ENCODE measurements at regions not wholly inside any gene's neighbourhood (a gene's known extent, or its start where the extent isn't known, plus 50 kb on each side); places are given as distances from the start of the nearest gene placed in this dataset.
"Not testable (repeated sequence)": the region's sequence is repeated elsewhere in the genome, so short reads cannot be mapped to it uniquely, and the experiment has no call there.

DNA sequence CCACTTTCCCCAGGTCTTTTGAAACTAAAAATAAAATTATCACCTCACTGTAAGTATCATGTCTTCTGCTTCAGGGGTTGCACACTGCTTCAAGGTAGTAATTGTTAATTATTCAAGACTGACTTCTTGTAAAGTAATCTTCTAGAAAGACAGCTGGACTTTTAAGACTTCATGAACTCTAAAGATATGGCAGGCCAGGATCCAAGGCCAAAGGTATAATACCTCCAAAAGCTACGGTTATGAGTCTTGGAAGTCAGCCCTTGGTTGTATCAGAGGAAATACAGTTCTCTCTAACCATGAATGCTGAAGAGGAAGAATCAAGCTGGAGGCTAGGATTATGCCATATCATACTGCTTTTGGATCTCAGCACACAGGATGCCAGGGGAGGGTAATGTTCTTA lies 1346.8 kb upstream of the GJE1 start:
- Histone ChIP-seq H3K4ac (ENCODE audit: low read depth, low read length) (no peak overlapping the region), H2BK120ac (ENCODE audit: low read depth, low read length) (no peak overlapping the region), H2AK5ac (ENCODE audit: low read length) (no peak overlapping the region), H3K23ac (ENCODE audit: low read length) (no peak overlapping the region), H2BK5ac (ENCODE audit: low read length) (no peak overlapping the region), H3K79me2 (ENCODE audit: control insufficient read depth, insufficient read depth, low read length) (no peaks in the 10 kb centered on the region), H3K18ac (ENCODE audit: low read length) (no peak overlapping the region), H3K4me3 (ENCODE audit: low read length) (no peak overlapping the region), H3K36me3 (ENCODE audit: control insufficient read depth, insufficient read depth, low read length) (no peaks in the 10 kb centered on the region), H3K27me3 (ENCODE audit: insufficient read depth, low read length, poor library complexity) (no peaks in the 10 kb centered on the region), H3K79me1 (ENCODE audit: low read length) (no peaks in the 10 kb centered on the region), H3K56ac (ENCODE audit: low read length) (no peak overlapping the region), H4K5ac (ENCODE audit: low read length) (no peak overlapping the region), H2BK15ac (replicated peaks; ENCODE audit: low read depth) (no peak overlapping the region), H4K8ac (ENCODE audit: low read depth, low read length) (no peak overlapping the region), H3K9ac (ENCODE audit: low read length) (no peak overlapping the region), H3K4me1 (ENCODE audit: control insufficient read depth, low read depth, low read length) (no peaks in the 10 kb centered on the region), H3K27ac (ENCODE audit: low read depth, low read length) (no peak overlapping the region), H3K4me2 (ENCODE audit: low read length) (no peak overlapping the region)
- no peak for DNase-seq
- WGBS (ENCODE audit: extremely low coverage, insufficient coverage, low lambda C conversion rate): no CpG with 5 or more reads among the region's 1 CpG

DNA sequence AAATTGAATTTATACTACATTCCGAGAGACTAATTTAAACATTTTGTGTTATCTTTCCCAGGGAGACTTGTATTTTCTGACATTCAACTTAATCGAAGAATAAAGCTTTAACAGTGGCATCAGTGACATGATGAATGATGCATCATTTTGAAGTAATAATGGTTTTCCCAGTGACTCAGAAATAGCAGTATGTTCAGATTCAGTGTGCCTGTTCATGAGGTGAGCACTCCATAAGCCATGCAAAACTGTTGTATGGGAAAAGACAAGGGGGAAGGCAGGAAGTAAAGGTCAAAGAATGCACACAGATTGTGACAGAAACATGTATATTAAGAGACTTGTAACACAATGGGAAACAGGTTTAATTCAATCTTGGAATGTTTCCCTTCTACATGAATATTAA lies 1348.2 kb upstream of the GJE1 start:
- Histone ChIP-seq H3K9ac (ENCODE audit: low read length) (no peak overlapping the region), H4K5ac (ENCODE audit: low read length) (no peak overlapping the region), H2BK15ac (replicated peaks; ENCODE audit: low read depth) (no peak overlapping the region), H3K4me2 (ENCODE audit: low read length) (no peak overlapping the region), H3K27ac (ENCODE audit: low read depth, low read length) (no peak overlapping the region), H2BK5ac (ENCODE audit: low read length) (no peak overlapping the region), H3K36me3 (ENCODE audit: control insufficient read depth, insufficient read depth, low read length) (no peaks in the 10 kb centered on the region), H3K23ac (ENCODE audit: low read length) (no peak overlapping the region), H3K4ac (ENCODE audit: low read depth, low read length) (no peak overlapping the region), H3K56ac (ENCODE audit: low read length) (no peak overlapping the region), H3K4me1 (ENCODE audit: control insufficient read depth, low read depth, low read length) (no peaks in the 10 kb centered on the region), H3K79me1 (ENCODE audit: low read length) (no peaks in the 10 kb centered on the region), H2AK5ac (ENCODE audit: low read length) (no peak overlapping the region), H3K79me2 (ENCODE audit: control insufficient read depth, insufficient read depth, low read length) (no peaks in the 10 kb centered on the region), H3K4me3 (ENCODE audit: low read length) (no peak overlapping the region), H3K18ac (ENCODE audit: low read length) (no peak overlapping the region), H2BK120ac (ENCODE audit: low read depth, low read length) (no peak overlapping the region), H3K27me3 (ENCODE audit: insufficient read depth, low read length, poor library complexity) (no peaks in the 10 kb centered on the region), H4K8ac (ENCODE audit: low read depth, low read length) (no peak overlapping the region)
- WGBS (ENCODE audit: extremely low coverage, insufficient coverage, low lambda C conversion rate): no CpG with 5 or more reads among the region's 2 CpGs
- DNase-seq: no peak

DNA sequence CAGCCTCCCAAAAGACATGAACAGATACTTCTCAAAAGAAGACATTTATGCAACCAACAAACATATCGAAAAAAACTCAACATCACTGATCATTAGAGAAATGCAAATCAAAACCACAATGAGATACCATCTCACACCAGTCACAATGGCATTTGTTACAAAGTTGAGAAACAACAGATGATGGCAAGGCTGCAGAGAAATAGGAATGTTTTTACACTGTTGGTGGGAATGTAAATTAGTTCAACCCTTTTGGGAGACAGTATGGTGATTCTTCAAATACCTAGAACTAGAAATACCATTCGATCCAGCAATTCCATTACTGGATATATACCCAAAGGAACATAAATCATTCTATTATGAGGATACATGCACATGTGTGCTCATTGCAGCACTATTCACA lies 1349.2 kb upstream of the GJE1 start:
- H3K4me2 ChIP-seq (ENCODE audit: low read length); H4K8ac ChIP-seq (ENCODE audit: low read depth, low read length); H3K9ac ChIP-seq (ENCODE audit: low read length); H3K36me3 ChIP-seq (ENCODE audit: control insufficient read depth, insufficient read depth, low read length); H2BK15ac ChIP-seq (replicated peaks; ENCODE audit: low read depth); H3K79me2 ChIP-seq (ENCODE audit: control insufficient read depth, insufficient read depth, low read length); H3K79me1 ChIP-seq (ENCODE audit: low read length); H3K56ac ChIP-seq (ENCODE audit: low read length); H3K4me3 ChIP-seq (ENCODE audit: low read length); H2BK5ac ChIP-seq (ENCODE audit: low read length); DNase-seq; H3K23ac ChIP-seq (ENCODE audit: low read length); H4K5ac ChIP-seq (ENCODE audit: low read length); H3K4me1 ChIP-seq (ENCODE audit: control insufficient read depth, low read depth, low read length); H2AK5ac ChIP-seq (ENCODE audit: low read length); H3K18ac ChIP-seq (ENCODE audit: low read length); H3K27ac ChIP-seq (ENCODE audit: low read depth, low read length); H2BK120ac ChIP-seq (ENCODE audit: low read depth, low read length); H3K4ac ChIP-seq (ENCODE audit: low read depth, low read length); H3K27me3 ChIP-seq (ENCODE audit: insufficient read depth, low read length, poor library complexity): not testable (repeated sequence)
- WGBS (ENCODE audit: extremely low coverage, insufficient coverage, low lambda C conversion rate): no CpG with 5 or more reads among the region's 2 CpGs

DNA sequence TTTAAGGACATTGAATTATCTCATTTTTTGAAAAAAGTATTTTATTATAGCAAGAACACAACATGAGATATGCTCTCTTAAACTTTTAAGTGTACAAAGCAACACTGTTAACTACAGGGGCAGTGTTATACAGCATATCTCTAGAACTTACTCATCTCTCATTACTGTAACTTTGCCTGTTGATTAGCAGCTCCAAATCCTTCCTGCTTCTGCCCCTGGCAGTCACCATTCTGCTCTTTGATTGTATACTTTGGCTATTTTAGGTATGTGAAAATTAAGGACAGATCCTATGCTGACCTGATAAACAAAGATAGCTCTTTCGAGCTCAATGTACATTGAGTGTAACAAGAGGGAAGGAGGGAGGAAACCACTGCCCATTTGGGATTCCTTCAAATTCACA lies 1349.8 kb upstream of the GJE1 start:
- Histone ChIP-seq H2BK5ac (ENCODE audit: low read length) (no peak overlapping the region), H3K27me3 (ENCODE audit: insufficient read depth, low read length, poor library complexity) (no peaks in the 10 kb centered on the region), H3K56ac (ENCODE audit: low read length) (no peak overlapping the region), H3K4me1 (ENCODE audit: control insufficient read depth, low read depth, low read length) (no peaks in the 10 kb centered on the region), H3K4me3 (ENCODE audit: low read length) (no peak overlapping the region), H3K27ac (ENCODE audit: low read depth, low read length) (no peak overlapping the region), H2BK15ac (replicated peaks; ENCODE audit: low read depth) (no peak overlapping the region), H3K79me2 (ENCODE audit: control insufficient read depth, insufficient read depth, low read length) (no peaks in the 10 kb centered on the region), H2AK5ac (ENCODE audit: low read length) (no peak overlapping the region), H3K23ac (ENCODE audit: low read length) (no peak overlapping the region), H3K4me2 (ENCODE audit: low read length) (no peak overlapping the region), H2BK120ac (ENCODE audit: low read depth, low read length) (no peak overlapping the region), H3K18ac (ENCODE audit: low read length) (no peak overlapping the region), H3K4ac (ENCODE audit: low read depth, low read length) (no peak overlapping the region), H4K8ac (ENCODE audit: low read depth, low read length) (no peak overlapping the region), H4K5ac (ENCODE audit: low read length) (no peak overlapping the region), H3K9ac (ENCODE audit: low read length) (no peak overlapping the region), H3K79me1 (ENCODE audit: low read length) (no peaks in the 10 kb centered on the region), H3K36me3 (ENCODE audit: control insufficient read depth, insufficient read depth, low read length) (no peaks in the 10 kb centered on the region)
- DNase-seq: no peak
- no CpG with 5 or more reads among the region's 1 CpG for WGBS (ENCODE audit: extremely low coverage, insufficient coverage, low lambda C conversion rate)

DNA sequence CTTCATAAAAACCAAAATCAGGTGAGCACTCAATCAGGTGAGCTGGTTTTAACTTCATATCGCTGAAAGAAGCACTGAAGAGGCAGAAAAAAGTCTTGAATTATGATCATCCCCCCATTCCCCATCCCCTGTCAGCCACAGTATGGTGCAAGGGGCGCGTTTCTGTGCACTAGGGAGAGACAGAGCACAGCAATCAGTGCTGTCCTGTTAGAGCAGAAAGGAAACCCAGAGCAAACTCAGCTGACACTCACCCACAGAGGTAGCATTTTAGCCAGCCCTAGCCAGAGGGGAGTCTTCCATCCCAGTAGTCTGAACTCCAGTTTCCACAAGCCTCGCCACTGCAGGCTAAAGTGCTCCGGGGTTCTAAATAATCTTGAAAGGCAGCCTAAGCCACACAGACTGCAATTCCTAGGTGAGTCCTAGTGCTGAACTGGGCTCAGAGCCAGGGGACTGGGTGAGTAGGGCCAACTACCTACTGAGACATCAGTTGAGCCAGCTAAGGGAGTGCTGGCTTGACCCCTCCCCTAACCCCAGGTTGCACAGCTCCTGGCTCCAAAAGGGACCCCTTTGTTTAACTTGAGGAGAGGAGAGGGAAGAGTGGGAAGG lies 1352.6 kb upstream of the GJE1 start:
- no peak overlapping the region for H2BK15ac ChIP-seq (replicated peaks; ENCODE audit: low read depth)
- no peak overlapping the region for H2BK120ac ChIP-seq (ENCODE audit: low read depth, low read length)
- H3K4me2 ChIP-seq (ENCODE audit: low read length): no peak overlapping the region
- no peak overlapping the region for H3K9ac ChIP-seq (ENCODE audit: low read length)
- H4K5ac ChIP-seq (ENCODE audit: low read length): no peak overlapping the region
- no peaks in the 10 kb centered on the region for H3K4me1 ChIP-seq (ENCODE audit: control insufficient read depth, low read depth, low read length)
- no peak for DNase-seq
- no peaks in the 10 kb centered on the region for H3K36me3 ChIP-seq (ENCODE audit: control insufficient read depth, insufficient read depth, low read length)
- no peak overlapping the region for H4K8ac ChIP-seq (ENCODE audit: low read depth, low read length)
- no peak overlapping the region for H2AK5ac ChIP-seq (ENCODE audit: low read length)
- no peaks in the 10 kb centered on the region for H3K27me3 ChIP-seq (ENCODE audit: insufficient read depth, low read length, poor library complexity)
- no peak overlapping the region for H2BK5ac ChIP-seq (ENCODE audit: low read length)
- WGBS (ENCODE audit: extremely low coverage, insufficient coverage, low lambda C conversion rate): no CpG with 5 or more reads among the region's 5 CpGs
- no peaks in the 10 kb centered on the region for H3K79me1 ChIP-seq (ENCODE audit: low read length)
- no peak overlapping the region for H3K4ac ChIP-seq (ENCODE audit: low read depth, low read length)
- H3K18ac ChIP-seq (ENCODE audit: low read length): no peak overlapping the region
- no peak overlapping the region for H3K27ac ChIP-seq (ENCODE audit: low read depth, low read length)
- no peak overlapping the region for H3K23ac ChIP-seq (ENCODE audit: low read length)
- no peak overlapping the region for H3K56ac ChIP-seq (ENCODE audit: low read length)
- no peak overlapping the region for H3K4me3 ChIP-seq (ENCODE audit: low read length)
- no peaks in the 10 kb centered on the region for H3K79me2 ChIP-seq (ENCODE audit: control insufficient read depth, insufficient read depth, low read length)

DNA sequence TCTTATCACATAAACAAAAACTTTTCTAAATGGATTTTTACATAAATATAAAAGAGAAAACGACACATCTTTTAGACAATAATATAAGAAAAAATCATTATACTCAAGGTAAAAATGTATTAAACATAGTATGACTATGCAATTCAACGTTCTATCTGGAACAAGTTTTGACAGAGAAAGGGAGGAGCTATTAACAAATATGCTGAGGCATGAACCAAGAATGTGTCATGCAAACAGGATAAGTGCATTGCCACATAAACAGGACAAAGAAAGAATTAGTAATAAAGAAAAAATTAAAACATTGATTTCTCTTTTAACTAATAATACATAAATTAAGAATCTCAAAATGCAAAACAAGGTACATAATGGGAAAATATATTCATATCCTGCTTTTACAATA lies 1353.4 kb upstream of the GJE1 start:
- no peak overlapping the region for H3K18ac ChIP-seq (ENCODE audit: low read length)
- H3K4me1 ChIP-seq (ENCODE audit: control insufficient read depth, low read depth, low read length): no peaks in the 10 kb centered on the region
- 100% methylated on average over 1 of the region's 2 CpGs for WGBS (ENCODE audit: extremely low coverage, insufficient coverage, low lambda C conversion rate)
- H3K27me3 ChIP-seq (ENCODE audit: insufficient read depth, low read length, poor library complexity): no peaks in the 10 kb centered on the region
- no peak overlapping the region for H4K5ac ChIP-seq (ENCODE audit: low read length)
- H3K27ac ChIP-seq (ENCODE audit: low read depth, low read length): no peak overlapping the region
- H3K79me1 ChIP-seq (ENCODE audit: low read length): no peaks in the 10 kb centered on the region
- H2BK120ac ChIP-seq (ENCODE audit: low read depth, low read length): no peak overlapping the region
- no peak overlapping the region for H3K4ac ChIP-seq (ENCODE audit: low read depth, low read length)
- no peak overlapping the region for H2BK5ac ChIP-seq (ENCODE audit: low read length)
- H3K4me3 ChIP-seq (ENCODE audit: low read length): no peak overlapping the region
- no peaks in the 10 kb centered on the region for H3K79me2 ChIP-seq (ENCODE audit: control insufficient read depth, insufficient read depth, low read length)
- no peak overlapping the region for H3K23ac ChIP-seq (ENCODE audit: low read length)
- no peaks in the 10 kb centered on the region for H3K36me3 ChIP-seq (ENCODE audit: control insufficient read depth, insufficient read depth, low read length)
- no peak overlapping the region for H3K9ac ChIP-seq (ENCODE audit: low read length)
- no peak overlapping the region for H3K56ac ChIP-seq (ENCODE audit: low read length)
- H3K4me2 ChIP-seq (ENCODE audit: low read length): no peak overlapping the region
- H2AK5ac ChIP-seq (ENCODE audit: low read length): no peak overlapping the region
- no peak for DNase-seq
- H4K8ac ChIP-seq (ENCODE audit: low read depth, low read length): no peak overlapping the region
- no peak overlapping the region for H2BK15ac ChIP-seq (replicated peaks; ENCODE audit: low read depth)

Data from mesendoderm (in vitro differentiated cells).